CD14-positive monocyte (primary cell): ENCODE measurements at regions not wholly inside any gene's neighbourhood (a gene's known extent, or its start where the extent isn't known, plus 50 kb on each side); places are given as distances from the start of the nearest gene placed in this dataset.

Experiments used
- DNase-seq, 3 donors: peaks; one replicate each; pipeline ENCODE4 v3.0.0-alpha.2; 2011 to 2022
- H2AFZ ChIP-seq: 2 replicates; pipeline ENCODE4 v1.6.0; 2012; ENCODE audit warnings: mild to moderate bottlenecking, low read depth, low read length, inconsistent platforms; ENCODE audit not compliant: insufficient read depth, poor library complexity, severe bottlenecking
- H3K27ac ChIP-seq, 2 donors: 1 replicate in 1 of 2; 2 replicates in 1 of 2; pipeline ENCODE4 v1.5.1; 2012 to 2013; ENCODE audit warnings: low read length in 2 of 2, control low read depth in 1 of 2, inconsistent platforms in 1 of 2, low read depth in 1 of 2, mild to moderate bottlenecking in 1 of 2
- H3K27me3 ChIP-seq, 2 donors: one replicate each; pipeline versions ENCODE4 v1.6.0 to v1.6.1; 2011 to 2013; ENCODE audit warnings: low read length in 2 of 2; ENCODE audit not compliant: control insufficient read depth in 2 of 2, insufficient read depth in 2 of 2
- H3K36me3 ChIP-seq, 2 donors: replicated peaks in 1 of 2; 1 replicate in 1 of 2; 2 replicates in 1 of 2; pipeline versions ENCODE4 v1.5.1 to v1.6.1; 2012 to 2013; ENCODE audit warnings: low read length in 2 of 2, control low read depth in 1 of 2, inconsistent platforms in 1 of 2, mild to moderate bottlenecking in 1 of 2; ENCODE audit not compliant: insufficient read depth in 2 of 2, control insufficient read depth in 1 of 2
- H3K4me1 ChIP-seq, 2 donors: 1 replicate in 1 of 2; 2 replicates in 1 of 2; pipeline versions ENCODE4 v1.5.1 to v1.6.1; 2012 to 2013; ENCODE audit warnings: low read length in 2 of 2, control low read depth in 1 of 2, inconsistent platforms in 1 of 2, mild to moderate bottlenecking in 1 of 2, moderate library complexity in 1 of 2; ENCODE audit not compliant: insufficient read depth in 2 of 2, control insufficient read depth in 1 of 2
- H3K4me2 ChIP-seq: replicated peaks from 2 replicates; pipeline ENCODE3; 2012; ENCODE audit warnings: low read length, moderate library complexity, mild to moderate bottlenecking; ENCODE audit not compliant: poor library complexity, severe bottlenecking; ENCODE audit errors: extremely low read depth
- H3K4me3 ChIP-seq, 3 experiments: fragments of 200-600 bp in 1 of 3; sonication (generic) in 1 of 3; replicated peaks in 1 of 3; 1 replicate in 2 of 3; 2 replicates in 1 of 3; pipeline ENCODE4 v1.5.1; 2011 to 2013; ENCODE audit warnings: low read length in 3 of 3, mild to moderate bottlenecking in 3 of 3, control low read depth in 2 of 3, low read depth in 2 of 3, inconsistent platforms in 1 of 3, moderate library complexity in 1 of 3
- H3K79me2 ChIP-seq: 2 replicates; pipeline ENCODE4 v1.6.0; 2012; ENCODE audit warnings: mild to moderate bottlenecking, control low read depth, inconsistent platforms, low read length, moderate library complexity; ENCODE audit not compliant: insufficient read depth
- H3K9ac ChIP-seq: 2 replicates; pipeline ENCODE4 v1.6.0; 2017; ENCODE audit warnings: low read length, mild to moderate bottlenecking; ENCODE audit not compliant: insufficient read depth, poor library complexity, severe bottlenecking
- H3K9me3 ChIP-seq, 2 donors: replicated peaks in 1 of 2; 1 replicate in 1 of 2; 2 replicates in 1 of 2; pipeline versions ENCODE4 v1.5.1 to v1.6.1; 2012 to 2013; ENCODE audit warnings: low read length in 2 of 2, control low read depth in 1 of 2; ENCODE audit not compliant: control insufficient read depth in 1 of 2, insufficient read depth in 1 of 2
- H4K20me1 ChIP-seq: 2 replicates; pipeline ENCODE4 v1.6.0; 2012; ENCODE audit warnings: mild to moderate bottlenecking, low read length, control low read depth, moderate library complexity; ENCODE audit not compliant: insufficient read depth
- H3K27ac Mint-ChIP-seq, 7 donors: one replicate each; pipeline ENCODE4 v1.8.0; 2020; ENCODE audit warnings: mild to moderate bottlenecking in 7 of 7, mixed read lengths in 7 of 7, moderate library complexity in 6 of 7, inconsistent platforms in 2 of 7
- H3K27me3 Mint-ChIP-seq, 3 donors: one replicate each; pipeline ENCODE4 v1.8.0; 2021 to 2022; ENCODE audit warnings: low read depth in 3 of 3, mild to moderate bottlenecking in 3 of 3, mixed read lengths in 3 of 3, moderate library complexity in 3 of 3, inconsistent platforms in 1 of 3
- H3K36me3 Mint-ChIP-seq, 2 donors: one replicate each; pipeline ENCODE4 v1.8.0; 2020; ENCODE audit warnings: mixed read lengths in 2 of 2, inconsistent platforms in 1 of 2, mild to moderate bottlenecking in 1 of 2
- H3K4me1 Mint-ChIP-seq: one replicate; pipeline ENCODE4 v1.8.0; 2020; ENCODE audit warnings: mild to moderate bottlenecking, mixed read lengths
- H3K4me3 Mint-ChIP-seq, 2 donors: one replicate each; pipeline ENCODE4 v1.8.0; 2020; ENCODE audit warnings: mild to moderate bottlenecking in 2 of 2, mixed read lengths in 2 of 2, moderate library complexity in 1 of 2
- H3K9me3 Mint-ChIP-seq, 7 donors: one replicate each; pipeline ENCODE4 v1.8.0; 2020 to 2022; ENCODE audit warnings: mixed read lengths in 7 of 7, mild to moderate bottlenecking in 6 of 7, moderate library complexity in 6 of 7, inconsistent platforms in 2 of 7
- CTCF ChIP-seq: fragments of 200-600 bp; IDR thresholded peaks from one replicate; pipeline ENCODE4 v1.8.0; 2022; ENCODE audit warnings: antibody characterized with exemption, mild to moderate bottlenecking
- WGBS: methylation state at CpG from one replicate; pipeline ENCODE4 v1.1.5; 2013; ENCODE audit warnings: missing lambda C conversion rate; ENCODE audit not compliant: insufficient coverage; 5-methylcytosine and 5-hydroxymethylcytosine counted together
- intact Hi-C, 2 donors: fragments of 100-400 bp; cut with micrococcal nuclease; formaldehyde crosslinking; loops; one replicate each; pipeline versions ENCODE4 v1.15.0 to v1.15.1; 2023

- Histone ChIP-seq H3K27ac (no peak overlapping the region), H3K36me3 (no peaks in the 10 kb centered on the region), H3K9me3 (peaks cover 0 to 4% of the 10 kb centered on the region in 2 donors), H3K4me2 (no peak overlapping the region), H3K27me3 (no peaks in the 10 kb centered on the region), H3K79me2 (no peaks in the 10 kb centered on the region), H3K4me1 (no peaks in the 10 kb centered on the region), H2AFZ (no peak overlapping the region), H3K4me3 (no peak overlapping the region), H4K20me1 (no peaks in the 10 kb centered on the region), H3K9ac (no peak overlapping the region)
- DNase-seq = no peak
- peaks cover 0 to 7% (median 4%) of the 10 kb centered on the region in 3 donors for H3K27me3 Mint-ChIP-seq
- intact Hi-C loops = no loop called here
- H3K27ac Mint-ChIP-seq = no peak overlapping the region
- peaks cover 0 to 8% (median 5%) of the 10 kb centered on the region in 7 donors for H3K9me3 Mint-ChIP-seq
- H3K4me1 Mint-ChIP-seq = peaks cover 5% of the 10 kb centered on the region
- no peak overlapping the region for H3K4me3 Mint-ChIP-seq
- 77% methylated on average over 4 of the region's 6 CpGs for WGBS
- TF ChIP-seq CTCF = no peak
- H3K36me3 Mint-ChIP-seq = no peaks in the 10 kb centered on the region
Observed at GRCh38 chr1:223039990-223040389, 103.1 kb downstream of the TLR5 start.

- intact Hi-C loops = no loop called here
- no peak overlapping the region for H3K4me3 Mint-ChIP-seq
- H3K79me2 ChIP-seq = no peaks in the 10 kb centered on the region
- no peak overlapping the region for H3K27ac Mint-ChIP-seq
- H3K9me3 Mint-ChIP-seq = peaks cover 4 to 20% (median 14%) of the 10 kb centered on the region in 7 donors
- no peaks in the 10 kb centered on the region for H3K4me1 Mint-ChIP-seq
- no peak for TF ChIP-seq CTCF
- no peak overlapping the region for H3K9ac ChIP-seq
- peaks cover 0 to 7% (median 4%) of the 10 kb centered on the region in 3 donors for H3K27me3 Mint-ChIP-seq
- DNase-seq = no peak
- H3K4me1 ChIP-seq = no peaks in the 10 kb centered on the region
- H3K27ac ChIP-seq = no peak overlapping the region
- peaks cover 4 to 12% of the 10 kb centered on the region in 2 donors for H3K9me3 ChIP-seq
- H3K36me3 ChIP-seq = no peaks in the 10 kb centered on the region
- no peaks in the 10 kb centered on the region for H3K36me3 Mint-ChIP-seq
- WGBS = 63% methylated on average over 1 of the region's 2 CpGs
- no peaks in the 10 kb centered on the region for H4K20me1 ChIP-seq
- no peak overlapping the region for H3K4me2 ChIP-seq
- H2AFZ ChIP-seq = no peak overlapping the region
- H3K27me3 ChIP-seq = no peaks in the 10 kb centered on the region
- no peak overlapping the region for H3K4me3 ChIP-seq
Observed at GRCh38 chr1:223041481-223041880, 101.6 kb downstream of the TLR5 start.
